ENCODE measurements at regions not wholly inside any gene's neighbourhood (a gene's known extent, or its start where the extent isn't known, plus 50 kb on each side); places are given as distances from the start of the nearest gene placed in this dataset.

GRCh38 chr1:47571952-47572351, 134.1 kb downstream of the FOXD2 start:
- TF ChIP-seq TAF1 (IDR thresholded peaks at IDR 0.05; ENCODE audit: borderline replicate concordance, insufficient read depth, low read length): no peak
- no peak for TF ChIP-seq FOXP2 (optimal IDR thresholded peaks at IDR 0.05; ENCODE audit: borderline replicate concordance, extremely low read depth, extremely low read length, insufficient read depth)

DNA sequence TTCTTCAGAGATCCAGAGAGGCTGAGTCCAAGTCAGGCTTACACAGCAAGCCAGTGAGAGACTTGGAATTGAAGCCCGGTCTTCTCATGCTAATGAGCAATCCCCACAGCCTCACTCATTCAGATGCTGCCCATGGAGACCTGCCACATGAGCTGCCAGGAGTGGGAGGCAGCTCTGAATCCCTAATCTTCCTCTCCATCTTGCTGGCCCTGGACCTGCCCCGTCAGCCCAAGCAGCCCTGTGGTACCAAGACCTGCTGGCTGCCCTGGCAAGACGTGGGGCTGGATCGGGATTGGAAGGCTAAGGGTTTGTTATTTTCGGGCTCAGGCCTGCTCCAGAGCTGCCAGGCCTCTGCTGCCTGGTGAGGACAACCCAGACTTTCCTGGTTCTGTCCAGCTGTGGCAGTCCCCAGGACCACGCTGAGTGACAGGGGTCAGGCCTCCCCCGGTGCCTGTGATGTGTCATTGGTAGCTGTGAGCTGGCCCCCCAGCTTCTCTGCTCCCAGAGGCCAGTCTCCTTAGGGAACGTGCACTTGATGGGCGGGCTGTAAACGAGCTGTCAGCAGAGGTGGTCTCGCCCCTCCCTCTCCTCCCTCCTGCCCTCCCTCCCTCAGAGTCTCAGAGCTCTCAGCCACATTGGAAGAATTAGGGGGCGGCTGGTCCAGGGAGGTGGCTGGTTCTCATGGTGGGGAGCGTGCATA, 135.0 kb downstream of the FOXD2 start:
- TF ChIP-seq POLR2AphosphoS5 (IDR thresholded peaks at IDR 0.05; ENCODE audit: low read depth, low read length) (no peak), SIN3A (IDR thresholded peaks at IDR 0.05; ENCODE audit: borderline replicate concordance, insufficient read depth, low read length) (no peak), TAF1 (IDR thresholded peaks at IDR 0.05; ENCODE audit: borderline replicate concordance, insufficient read depth, low read length) (no peak), REST (IDR thresholded peaks at IDR 0.05; ENCODE audit: insufficient read depth in 1 of 2, low read depth in 2 of 2, low read length in 2 of 2) (no peak), FOXP2 (optimal IDR thresholded peaks at IDR 0.05; ENCODE audit: borderline replicate concordance, extremely low read depth, extremely low read length, insufficient read depth) (no peak)

DNA sequence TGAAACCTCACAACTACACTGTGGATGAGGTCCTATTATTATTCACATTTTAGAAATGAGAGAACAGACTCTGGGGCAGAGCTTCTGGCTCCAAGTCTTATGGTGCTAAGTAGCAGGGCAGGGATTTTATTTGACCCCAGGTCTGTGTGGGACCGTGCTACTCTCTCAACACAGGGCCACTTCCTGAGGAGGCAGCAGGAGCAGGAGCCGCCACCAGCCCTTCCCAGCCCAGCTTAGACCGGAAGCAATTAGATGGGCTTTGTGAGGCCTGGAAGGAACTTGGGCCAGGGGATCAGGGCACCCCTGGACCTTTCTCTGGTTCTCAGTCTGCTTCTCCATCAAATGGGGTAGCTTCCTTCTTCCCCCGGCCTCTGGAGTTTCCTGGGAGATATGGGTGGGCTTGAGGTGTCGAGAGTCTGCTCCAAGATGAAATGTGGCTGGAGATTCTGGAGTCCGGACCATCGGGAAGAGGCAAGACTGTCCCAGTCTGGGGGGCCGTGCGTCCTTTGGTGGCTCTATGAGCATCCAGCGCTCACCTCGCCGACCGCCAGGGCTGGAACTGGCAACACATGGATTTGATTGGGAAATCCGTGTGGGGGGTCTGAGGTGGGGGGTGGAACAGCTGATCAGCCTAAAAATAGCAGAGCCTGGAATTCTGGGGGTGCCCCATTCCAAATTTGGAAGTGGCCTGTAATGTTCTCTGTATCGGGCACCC, 136.8 kb downstream of the FOXD2 start:
- no peak for TF ChIP-seq POLR2AphosphoS5 (IDR thresholded peaks at IDR 0.05; ENCODE audit: low read depth, low read length)
- no peak for TF ChIP-seq TAF1 (IDR thresholded peaks at IDR 0.05; ENCODE audit: borderline replicate concordance, insufficient read depth, low read length)
- TF ChIP-seq SIN3A (IDR thresholded peaks at IDR 0.05; ENCODE audit: borderline replicate concordance, insufficient read depth, low read length): no peak
- no peak for TF ChIP-seq REST (IDR thresholded peaks at IDR 0.05; ENCODE audit: insufficient read depth in 1 of 2, low read depth in 2 of 2, low read length in 2 of 2)

- TF ChIP-seq TAF1 (IDR thresholded peaks at IDR 0.05; ENCODE audit: borderline replicate concordance, insufficient read depth, low read length) (no peak), POLR2AphosphoS5 (IDR thresholded peaks at IDR 0.05; ENCODE audit: low read depth, low read length) (no peak), REST (IDR thresholded peaks at IDR 0.05; ENCODE audit: insufficient read depth in 1 of 2, low read depth in 2 of 2, low read length in 2 of 2) (no peak), SIN3A (IDR thresholded peaks at IDR 0.05; ENCODE audit: borderline replicate concordance, insufficient read depth, low read length) (no peak), FOXP2 (optimal IDR thresholded peaks at IDR 0.05; ENCODE audit: borderline replicate concordance, extremely low read depth, extremely low read length, insufficient read depth) (no peak)
These were observed 138.3 kb downstream of the FOXD2 start for GRCh38 chr1:47575855-47576757.

DNA sequence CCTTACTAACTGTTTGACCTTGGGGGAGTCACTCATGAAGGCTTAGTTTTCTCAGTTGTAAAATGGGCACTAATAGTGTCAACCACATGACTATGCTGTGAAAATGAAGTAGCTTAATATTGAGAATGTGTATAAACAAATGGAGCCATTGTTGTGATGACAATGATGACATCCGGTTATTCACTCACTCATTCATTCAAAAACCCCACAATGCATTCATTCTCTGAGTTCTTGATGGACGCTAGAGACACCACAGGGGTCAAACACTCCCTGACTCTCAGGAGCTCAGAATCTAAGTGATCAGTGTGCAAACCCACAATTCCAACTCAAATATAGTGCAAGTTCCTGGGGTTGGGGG, 138.9 kb downstream of the FOXD2 start:
- TF ChIP-seq REST (IDR thresholded peaks at IDR 0.05; ENCODE audit: insufficient read depth in 1 of 2, low read depth in 2 of 2, low read length in 2 of 2) (no peak), SIN3A (IDR thresholded peaks at IDR 0.05; ENCODE audit: borderline replicate concordance, insufficient read depth, low read length) (no peak), POLR2AphosphoS5 (IDR thresholded peaks at IDR 0.05; ENCODE audit: low read depth, low read length) (no peak), TAF1 (IDR thresholded peaks at IDR 0.05; ENCODE audit: borderline replicate concordance, insufficient read depth, low read length) (no peak), FOXP2 (optimal IDR thresholded peaks at IDR 0.05; ENCODE audit: borderline replicate concordance, extremely low read depth, extremely low read length, insufficient read depth) (no peak)
